HepG2 (cell line): ENCODE measurements at regions not wholly inside any gene's neighbourhood (a gene's known extent, or its start where the extent isn't known, plus 50 kb on each side); places are given as distances from the start of the nearest gene placed in this dataset.

Source experiments
- ATAC-seq: fragments of 200-7000 bp; cut with Tn5 transposase; 3 replicates; pipeline ENCODE4 v1.9.1; 2020; ENCODE audit warnings: mild to moderate bottlenecking, moderate library complexity
- BruUV-seq: library from RNA; stranded (reverse); fragments of 400-500 nt; replicated peaks from 2 replicates; lab custom pipeline; 2021; lab: Mats Ljungman, UMichigan
- CTCF ChIA-PET: fragments of 300-600 bp; formaldehyde crosslinking; extraction: SDS; loops from one replicate; lab custom pipeline; 2021; ENCODE audit warnings: low total read pairs, inconsistent platforms, low intra/inter-chr PET ratio; lab: Yijun Ruan, JAX
- POLR2A ChIA-PET: fragments of 350-600 bp; sonication (Branson Sonifier 250); formaldehyde crosslinking; loops from one replicate; lab custom pipeline; 2020; ENCODE audit warnings: antibody characterized with exemption, inconsistent platforms; lab: Yijun Ruan, JAX
- DNase-seq: peaks from one replicate; pipeline ENCODE4 v3.0.0-alpha.2; 2015; ENCODE audit warnings: low spot score
- FAIRE-seq: peaks from 3 replicates; lab custom pipeline; 2011; peaks lifted over from hg19 to GRCh38; lab: Jason Lieb, UNC
- H2AFZ ChIP-seq: one replicate; pipeline ENCODE4 v1.6.1; 2011; ENCODE audit warnings: low read length, inconsistent platforms
- H3K27ac ChIP-seq: fragments of 300-600 bp; 3 replicates; pipeline ENCODE4 v1.8.0; 2011; ENCODE audit warnings: mixed run types, mild to moderate bottlenecking, mixed read lengths, low read length, inconsistent platforms; ENCODE audit not compliant: insufficient read depth; ENCODE audit errors: extremely low read length
- H3K27me3 ChIP-seq, 2 experiments: fragments of 200-600 bp in 1 of 2; 2 replicates in 1 of 2; 3 replicates in 1 of 2; pipeline versions ENCODE4 v1.6.0 to v1.8.0; 2011; ENCODE audit warnings: low read length in 2 of 2, mild to moderate bottlenecking in 2 of 2, moderate library complexity in 2 of 2, inconsistent platforms in 1 of 2; ENCODE audit not compliant: insufficient read depth in 2 of 2, control insufficient read depth in 1 of 2
- H3K36me3 ChIP-seq, 2 experiments: fragments of 200-600 bp in 1 of 2; replicated peaks in 1 of 2; 2 replicates in 1 of 2; 3 replicates in 1 of 2; pipeline versions ENCODE4 v1.5.1 to v1.8.0; 2011; ENCODE audit warnings: low read length in 2 of 2, inconsistent platforms in 1 of 2; ENCODE audit not compliant: insufficient read depth in 2 of 2, control insufficient read depth in 1 of 2
- H3K4me1 ChIP-seq: 2 replicates; pipeline ENCODE4 v1.5.1; 2012; ENCODE audit warnings: low read length, inconsistent platforms; ENCODE audit not compliant: insufficient read depth
- H3K4me2 ChIP-seq: 2 replicates; pipeline ENCODE4 v1.6.0; 2011; ENCODE audit warnings: low read depth, low read length, inconsistent platforms
- H3K4me3 ChIP-seq, 3 experiments: fragments of 200-600 bp in 1 of 3; sonication (generic), shearing (Covaris generic) in 1 of 3; replicated peaks in 1 of 3; 2 replicates each; pipeline ENCODE4 v1.5.1; 2011 to 2016; ENCODE audit warnings: low read length in 3 of 3, inconsistent platforms in 2 of 3, low read depth in 2 of 3, mild to moderate bottlenecking in 2 of 3, control low read depth in 1 of 3, mixed read lengths in 1 of 3; ENCODE audit not compliant: insufficient read depth in 1 of 3
- H3K79me2 ChIP-seq: one replicate; pipeline ENCODE4 v1.6.1; 2011; ENCODE audit warnings: low read length, inconsistent platforms; ENCODE audit not compliant: insufficient read depth
- H3K9ac ChIP-seq: 2 replicates; pipeline ENCODE4 v1.6.0; 2011; ENCODE audit warnings: mild to moderate bottlenecking, low read depth, low read length, inconsistent platforms; ENCODE audit not compliant: insufficient read depth
- H3K9me3 ChIP-seq: 2 replicates; pipeline ENCODE4 v1.5.1; 2012; ENCODE audit warnings: mild to moderate bottlenecking, low read length
- H4K20me1 ChIP-seq: 2 replicates; pipeline ENCODE4 v1.6.0; 2011; ENCODE audit warnings: inconsistent platforms, mild to moderate bottlenecking, low read length, moderate library complexity; ENCODE audit not compliant: insufficient read depth
- CTCF ChIP-seq: sonication (generic); formaldehyde crosslinking; IDR thresholded peaks from 2 replicates; pipeline ENCODE4 v1.5.0; 2020; ENCODE audit warnings: mild to moderate bottlenecking, missing genetic modification reagents, moderate library complexity
- DR1 ChIP-seq: sonication (generic); formaldehyde crosslinking; IDR thresholded peaks from 2 replicates; pipeline ENCODE4 v1.8.0; 2021; ENCODE audit warnings: mild to moderate bottlenecking, missing genetic modification reagents, inconsistent platforms
- GMEB2 ChIP-seq: IDR thresholded peaks from 2 replicates; pipeline ENCODE4 v1.6.1; 2016; ENCODE audit warnings: missing biosample characterization, missing genetic modification reagents, low read depth
- PPARG ChIP-seq: conservative IDR thresholded peaks from 2 replicates; pipeline ENCODE4 v1.6.1; 2016; ENCODE audit warnings: missing biosample characterization, missing genetic modification reagents
- SIN3A ChIP-seq: IDR thresholded peaks from 2 replicates; pipeline ENCODE4 v1.6.1; 2011; ENCODE audit warnings: low read depth, mild to moderate bottlenecking, control low read depth, low read length, borderline replicate concordance
- STAG1 ChIP-seq: sonication (generic); formaldehyde crosslinking; IDR thresholded peaks from 2 replicates; pipeline ENCODE4 v1.4.0; 2020; ENCODE audit warnings: missing genetic modification reagents
- ZBTB37 ChIP-seq: sonication (generic); formaldehyde crosslinking; IDR thresholded peaks from 2 replicates; pipeline ENCODE4 v1.4.0; 2020; ENCODE audit warnings: mild to moderate bottlenecking, missing genetic modification reagents
- ZBTB38 ChIP-seq: sonication (generic); formaldehyde crosslinking; IDR thresholded peaks from 2 replicates; pipeline ENCODE4 v1.5.1; 2020; ENCODE audit warnings: mild to moderate bottlenecking, missing genetic modification reagents
- ZMYM4 ChIP-seq: sonication (generic); formaldehyde crosslinking; IDR thresholded peaks from 2 replicates; pipeline ENCODE4 v1.8.1; 2023; ENCODE audit warnings: mild to moderate bottlenecking, missing genetic modification reagents
- WGBS: methylation state at CpG from one replicate; pipeline ENCODE4 v1.1.6; 2017; ENCODE audit warnings: low lambda C conversion rate; 5-methylcytosine and 5-hydroxymethylcytosine counted together
- in situ Hi-C: cut with HindIII; loops from 2 replicates; pipeline ENCODE4 v1.10.0; 2017; ENCODE audit warnings: low pct_unique_long_range_greater_than_20kb; ENCODE audit not compliant: extremely low pct_ligation_motif_present
- intact Hi-C: fragments of 100-400 bp; cut with micrococcal nuclease; formaldehyde crosslinking; loops from one replicate; pipeline ENCODE4 v1.10.0; 2022; ENCODE audit not compliant: unreplicated experiment

- in situ Hi-C loops, result no loop called here
- H3K36me3 ChIP-seq, result no peaks in the 10 kb centered on the region
- TF ChIP-seq CTCF (CRISPR knock-in tag), result 0 out of 2 replicates have a peak, but pooled peaks have one; percentile 20
- TF ChIP-seq DR1 (CRISPR knock-in tag), result no peak
- TF ChIP-seq STAG1 (CRISPR knock-in tag), result peak; percentile 42
- no TSS peak for BruUV-seq
- no peak overlapping the region for H3K27ac ChIP-seq
- H3K4me2 ChIP-seq, result no peak overlapping the region
- H3K9ac ChIP-seq, result no peak overlapping the region
- ATAC-seq, result no peak
- FAIRE-seq, result no peak
- intact Hi-C loops, result loop anchor here (1.0 kb wide), 1 partner anchor 953 kb away; no protein-coding TSS in a partner anchor
- CTCF ChIA-PET, result no interaction called here
- no peaks in the 10 kb centered on the region for H3K4me1 ChIP-seq
- WGBS, result under 1% methylated on average over 5 of the region's 5 CpGs
- H3K27me3 ChIP-seq, result no peaks in the 10 kb centered on the region
- peaks cover 69% of the 10 kb centered on the region for H3K9me3 ChIP-seq
- no peak overlapping the region for H2AFZ ChIP-seq
- H4K20me1 ChIP-seq, result no peaks in the 10 kb centered on the region
- no peak for DNase-seq
- POLR2A ChIA-PET, result no interaction called here
- H3K79me2 ChIP-seq, result no peaks in the 10 kb centered on the region
- no peak overlapping the region for H3K4me3 ChIP-seq
Observed at GRCh38 chr9:11319538-11319937, 706.7 kb upstream of the PTPRD start.

GRCh38 chr9:11320989-11321388 is 708.2 kb upstream of the PTPRD start:
- ChIA-PET POLR2A (no interaction called here), CTCF (no interaction called here)
- Histone ChIP-seq H4K20me1 (no peaks in the 10 kb centered on the region), H3K9ac (no peak overlapping the region), H3K4me3 (no peak overlapping the region), H3K9me3 (peaks cover 69% of the 10 kb centered on the region), H3K27ac (no peak overlapping the region), H3K79me2 (no peaks in the 10 kb centered on the region), H3K27me3 (no peaks in the 10 kb centered on the region), H3K36me3 (no peaks in the 10 kb centered on the region), H3K4me1 (no peaks in the 10 kb centered on the region), H3K4me2 (no peak overlapping the region), H2AFZ (no peak overlapping the region)
- no TSS peak for BruUV-seq
- ATAC-seq (no peak), FAIRE-seq (no peak), DNase-seq (no peak)
- in situ Hi-C loops, result no loop called here
- intact Hi-C loops, result no loop called here
- no peak for TF ChIP-seq ZBTB38
- TF ChIP-seq ZMYM4 (CRISPR knock-in tag), result no peak
- TF ChIP-seq GMEB2 (CRISPR knock-in tag), result no peak
- no peak for TF ChIP-seq ZBTB37
- TF ChIP-seq PPARG (CRISPR knock-in tag), result no peak
- no peak for TF ChIP-seq SIN3A
